ENCODE measurements at regions not wholly inside any gene's neighbourhood (a gene's known extent, or its start where the extent isn't known, plus 50 kb on each side); places are given as distances from the start of the nearest gene placed in this dataset.

DNA sequence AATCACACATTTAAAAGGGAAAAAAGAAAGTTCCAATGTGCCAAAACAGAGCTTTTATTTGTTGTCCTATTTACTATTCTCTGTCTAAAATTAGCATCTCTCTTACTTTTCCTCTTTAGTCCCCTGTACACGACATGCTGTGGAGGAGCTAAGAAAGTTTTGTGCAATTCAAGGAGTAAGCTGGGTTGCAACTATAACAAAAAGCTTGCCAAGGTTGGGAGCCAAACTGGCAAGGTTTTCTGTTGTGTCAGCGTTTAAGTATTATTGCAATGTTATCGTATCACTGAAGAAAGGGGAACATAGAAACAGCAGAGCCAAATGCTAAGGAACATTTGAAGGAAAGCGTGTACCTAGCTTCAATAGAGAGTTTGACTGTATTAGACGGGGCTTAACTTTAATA is 680.8 kb downstream of the CETN3 start:
- TF ChIP-seq CTCF (IDR thresholded peaks at IDR 0.05): no peak
- TF ChIP-seq POLR2A (IDR thresholded peaks at IDR 0.05): no peak
